GM12878 (cell line): ENCODE measurements at regions not wholly inside any gene's neighbourhood (a gene's known extent, or its start where the extent isn't known, plus 50 kb on each side); places are given as distances from the start of the nearest gene placed in this dataset.

Source experiments
- ATAC-seq: fragments of 200-7000 bp; cut with Tn5 transposase; 3 replicates; pipeline ENCODE4 v1.9.1; 2020; ENCODE audit warnings: mild to moderate bottlenecking, moderate library complexity
- BruUV-seq: library from RNA; stranded (reverse); fragments of 400-500 nt; replicated peaks from 2 replicates; lab custom pipeline; 2021; lab: Mats Ljungman, UMichigan
- CTCF ChIA-PET: fragments of 300-600 bp; sonication (Branson Sonifier 250); formaldehyde crosslinking; extraction: SDS; loops from one replicate; lab custom pipeline; 2021; ENCODE audit warnings: inconsistent platforms; lab: Yijun Ruan, JAX
- POLR2A ChIA-PET: fragments of 350-600 bp; formaldehyde crosslinking; extraction: SDS; loops from one replicate; lab custom pipeline; 2021; ENCODE audit warnings: inconsistent platforms; lab: Charles Lee
- RAD21 ChIA-PET: fragments of 300-600 bp; sonication (Branson Sonifier 250); formaldehyde crosslinking; loops from one replicate; lab custom pipeline; 2023; ENCODE audit warnings: antibody characterized with exemption; ENCODE audit not compliant: unreplicated experiment; lab: Charles Lee
- SMC1A ChIA-PET: fragments of 300-600 bp; sonication (Branson Sonifier 250); formaldehyde crosslinking; loops from one replicate; lab custom pipeline; 2023; ENCODE audit not compliant: unreplicated experiment, uncharacterized antibody; lab: Charles Lee
- DNase-seq: peaks from one replicate; pipeline ENCODE4 v3.0.0-alpha.2; 2011; ENCODE audit warnings: low read depth, low spot score
- FAIRE-seq: peaks from 3 replicates; lab custom pipeline; 2011; peaks lifted over from hg19 to GRCh38; lab: Jason Lieb, UNC
- H2AFZ ChIP-seq: 2 replicates; pipeline ENCODE4 v1.6.0; 2011; ENCODE audit warnings: low read depth, low read length, control low read depth; ENCODE audit not compliant: control insufficient read depth
- H3K27ac ChIP-seq: 2 replicates; pipeline ENCODE4 v1.5.1; 2011; ENCODE audit warnings: control low read depth; ENCODE audit not compliant: control insufficient read depth, insufficient read depth
- H3K27me3 ChIP-seq, 2 experiments: replicated peaks in 1 of 2; 2 replicates each; pipeline versions ENCODE4 v1.6.0 to v1.6.1; 2011; ENCODE audit warnings: low read length in 1 of 2; ENCODE audit not compliant: control insufficient read depth in 2 of 2, insufficient read depth in 2 of 2
- H3K36me3 ChIP-seq, 2 experiments: 2 replicates each; pipeline ENCODE4 v1.5.1; 2011; ENCODE audit warnings: low read length in 1 of 2; ENCODE audit not compliant: control insufficient read depth in 2 of 2, insufficient read depth in 2 of 2
- H3K4me1 ChIP-seq: 2 replicates; pipeline ENCODE4 v1.6.1; 2011; ENCODE audit warnings: mild to moderate bottlenecking, low read length, moderate library complexity, mixed read lengths; ENCODE audit not compliant: control insufficient read depth, insufficient read depth
- H3K4me2 ChIP-seq: 2 replicates; pipeline ENCODE4 v1.6.0; 2011; ENCODE audit warnings: control low read depth; ENCODE audit not compliant: control insufficient read depth, insufficient read depth
- H3K4me3 ChIP-seq: fragments of 200-600 bp; sonication (generic); 2 replicates; pipeline ENCODE4 v1.5.1; 2016
- H3K79me2 ChIP-seq: 2 replicates; pipeline ENCODE4 v1.6.0; 2011; ENCODE audit warnings: low read length; ENCODE audit not compliant: control insufficient read depth, insufficient read depth
- H3K9ac ChIP-seq: 2 replicates; pipeline ENCODE4 v1.8.0; 2011; ENCODE audit warnings: low read length, control low read depth, mixed read lengths; ENCODE audit not compliant: control insufficient read depth, insufficient read depth
- H3K9me3 ChIP-seq: replicated peaks from 3 replicates; pipeline ENCODE4 v1.5.1; 2011; ENCODE audit warnings: mild to moderate bottlenecking, low read length; ENCODE audit not compliant: control insufficient read depth, insufficient read depth
- H4K20me1 ChIP-seq: 2 replicates; pipeline ENCODE4 v1.6.0; 2011; ENCODE audit not compliant: control insufficient read depth, insufficient read depth
- ATF2 ChIP-seq: IDR thresholded peaks from 2 replicates; pipeline ENCODE4 v1.6.1; 2012; ENCODE audit warnings: low read length, inconsistent platforms
- BHLHE40 ChIP-seq, 2 experiments: fragments of 450-650 bp in 1 of 2; IDR thresholded peaks; 2 replicates each; pipeline ENCODE4 v1.6.1; 2011 to 2017; ENCODE audit warnings: low read depth in 2 of 2, borderline replicate concordance in 1 of 2, improper control_type of control experiment in 1 of 2, low read length in 1 of 2, mild to moderate bottlenecking in 1 of 2
- CHD2 ChIP-seq: IDR thresholded peaks from 2 replicates; pipeline ENCODE4 v1.6.1; 2011; ENCODE audit warnings: low read depth, low read length, improper control_type of control experiment, borderline replicate concordance
- FOXK2 ChIP-seq: fragments of 450-650 bp; IDR thresholded peaks from 2 replicates; pipeline ENCODE4 v1.6.1; 2017; ENCODE audit warnings: mild to moderate bottlenecking, moderate library complexity
- GATAD2B ChIP-seq: fragments of 450-650 bp; conservative IDR thresholded peaks from 2 replicates; pipeline ENCODE4 v1.6.1; 2017; ENCODE audit warnings: low read depth, mild to moderate bottlenecking, moderate library complexity
- HCFC1 ChIP-seq: fragments of 150-350 bp; IDR thresholded peaks from 2 replicates; pipeline ENCODE4 v1.6.1; 2014; ENCODE audit warnings: low read length
- HDAC6 ChIP-seq: fragments of 200-600 bp; sonication (generic); IDR thresholded peaks from one replicate; pipeline ENCODE4 v1.8.0; 2017; ENCODE audit warnings: antibody characterized with exemption; ENCODE audit not compliant: unreplicated experiment
- IRF5 ChIP-seq: fragments of 450-650 bp; IDR thresholded peaks from 2 replicates; pipeline ENCODE4 v1.6.1; 2017; ENCODE audit warnings: borderline replicate concordance
- NFYA ChIP-seq: IDR thresholded peaks from 2 replicates; pipeline ENCODE4 v1.6.1; 2011; ENCODE audit warnings: low read depth, mild to moderate bottlenecking, low read length, improper control_type of control experiment, borderline replicate concordance
- PAX8 ChIP-seq: fragments of 450-650 bp; IDR thresholded peaks from 2 replicates; pipeline ENCODE4 v1.6.1; 2017; ENCODE audit warnings: mild to moderate bottlenecking, moderate library complexity
- PML ChIP-seq: IDR thresholded peaks from 2 replicates; pipeline ENCODE4 v1.6.1; 2012; ENCODE audit warnings: low read length, inconsistent platforms
- POU2F2 ChIP-seq: IDR thresholded peaks from 3 replicates; pipeline ENCODE4 v1.6.1; 2011; ENCODE audit warnings: low read depth, mild to moderate bottlenecking, low read length, borderline replicate concordance
- SUZ12 ChIP-seq: fragments of 200-600 bp; sonication (generic); IDR thresholded peaks from one replicate; pipeline ENCODE4 v1.6.1; 2018; ENCODE audit warnings: antibody characterized with exemption, mild to moderate bottlenecking; ENCODE audit not compliant: unreplicated experiment
- TCF7 ChIP-seq: IDR thresholded peaks from 2 replicates; pipeline ENCODE4 v1.6.1; 2014; ENCODE audit warnings: antibody characterized with exemption, borderline replicate concordance
- WRNIP1 ChIP-seq: IDR thresholded peaks from 2 replicates; pipeline ENCODE4 v1.6.1; 2011; ENCODE audit warnings: low read depth, low read length, improper control_type of control experiment, borderline replicate concordance
- YY1 ChIP-seq: IDR thresholded peaks from 2 replicates; pipeline ENCODE4 v1.6.1; 2011; ENCODE audit warnings: low read depth, mild to moderate bottlenecking, low read length
- ZBTB11 ChIP-seq: fragments of 450-650 bp; formaldehyde crosslinking; IDR thresholded peaks from 2 replicates; pipeline ENCODE4 v1.5.0; 2022; ENCODE audit warnings: mild to moderate bottlenecking, missing genetic modification characterization
- ZNF384 ChIP-seq: IDR thresholded peaks from 2 replicates; pipeline ENCODE4 v1.6.1; 2012; ENCODE audit warnings: low read depth, mild to moderate bottlenecking, low read length, improper control_type of control experiment, borderline replicate concordance
- WGBS: methylation state at CpG from one replicate; pipeline ENCODE4 v1.1.6; 2016; ENCODE audit warnings: low lambda C conversion rate; ENCODE audit not compliant: insufficient replicate concordance, insufficient coverage; ENCODE audit errors: missing lambda C conversion rate; 5-methylcytosine and 5-hydroxymethylcytosine counted together
- in situ Hi-C: fragments of 300-500 bp; cut with MboI; formaldehyde crosslinking; loops from 9 replicates; pipeline ENCODE4 v1.14.3; 2018; ENCODE audit warnings: mixed read lengths
- intact Hi-C: fragments of 100-400 bp; cut with micrococcal nuclease; formaldehyde crosslinking; loops from one replicate; pipeline ENCODE4 v1.14.2; 2022; ENCODE audit not compliant: unreplicated experiment

GRCh38 chr10:128766915-128767314 is 640.7 kb upstream of the MKI67 start:
- no peak for ATAC-seq
- ChIA-PET RAD21 (no interaction called here), CTCF (no interaction called here), POLR2A (no interaction called here), SMC1A (no interaction called here)
- in situ Hi-C loops (no loop called here), intact Hi-C loops (no loop called here)
- Histone ChIP-seq H3K36me3 (no peaks in the 10 kb centered on the region), H3K9me3 (no peaks in the 10 kb centered on the region), H4K20me1 (no peaks in the 10 kb centered on the region), H3K79me2 (no peaks in the 10 kb centered on the region), H3K27me3 (no peaks in the 10 kb centered on the region; a peak in 1 of 4 replicates), H3K27ac (no peak overlapping the region), H2AFZ (no peak overlapping the region), H3K4me3 (no peak overlapping the region), H3K9ac (no peak overlapping the region), H3K4me1 (no peaks in the 10 kb centered on the region), H3K4me2 (no peak overlapping the region)
- FAIRE-seq: no peak
- BruUV-seq: no TSS peak
- WGBS: 18% methylated on average over 2 of the region's 2 CpGs
- TF ChIP-seq HDAC6: no peak
- no peak for TF ChIP-seq TCF7
- TF ChIP-seq HCFC1: no peak
- TF ChIP-seq BHLHE40 (IDR thresholded peaks at IDR 0.05; ENCODE audit: borderline replicate concordance in 1 of 2, low read depth in 2 of 2, low read length in 1 of 2): no peak
- TF ChIP-seq CHD2: no peak
- no peak for TF ChIP-seq WRNIP1
- TF ChIP-seq SUZ12: no peak
- no peak for TF ChIP-seq FOXK2
- no peak for TF ChIP-seq POU2F2
- TF ChIP-seq PAX8: no peak
- no peak for TF ChIP-seq YY1
- TF ChIP-seq NFYA: no peak
- TF ChIP-seq IRF5: no peak
- TF ChIP-seq ZNF384: no peak
- TF ChIP-seq PML: no peak
- TF ChIP-seq GATAD2B: no peak
- no peak for TF ChIP-seq ATF2
- no peak for TF ChIP-seq ZBTB11
- DNase-seq: no peak
